IMR-90 (cell line): ENCODE measurements at regions not wholly inside any gene's neighbourhood (a gene's known extent, or its start where the extent isn't known, plus 50 kb on each side); places are given as distances from the start of the nearest gene placed in this dataset.

Source experiments
- ATAC-seq: fragments of 200-7000 bp; cut with Tn5 transposase; 2 replicates; pipeline ENCODE4 v1.9.1; 2020; ENCODE audit warnings: low read depth, mild to moderate bottlenecking, moderate library complexity
- BruUV-seq: library from RNA; stranded (reverse); fragments of 400-500 nt; replicated peaks from 2 replicates; lab custom pipeline; 2021; lab: Mats Ljungman, UMichigan
- CTCF ChIA-PET: fragments of 300-600 bp; formaldehyde crosslinking; extraction: SDS; loops from one replicate; lab custom pipeline; 2021; ENCODE audit warnings: antibody characterized with exemption; lab: Yijun Ruan, JAX
- POLR2A ChIA-PET: fragments of 300-600 bp; sonication (Branson Sonifier 250); formaldehyde crosslinking; loops from one replicate; lab custom pipeline; 2022; ENCODE audit warnings: antibody characterized with exemption; ENCODE audit not compliant: unreplicated experiment; lab: Charles Lee
- DNase-seq: peaks from one replicate; pipeline ENCODE4 v3.0.0; 2013
- H2AFZ ChIP-seq: replicated peaks from 2 replicates; pipeline ENCODE3; 2013; ENCODE audit warnings: low read length, mild to moderate bottlenecking; ENCODE audit not compliant: poor library complexity
- H2AK5ac ChIP-seq: 2 replicates; pipeline ENCODE4 v1.6.1; 2013; ENCODE audit warnings: low read depth, low read length, inconsistent platforms
- H2AK9ac ChIP-seq: replicated peaks from 2 replicates; pipeline ENCODE3; 2013; ENCODE audit warnings: mild to moderate bottlenecking, low read depth, low read length, moderate library complexity; ENCODE audit not compliant: poor library complexity
- H2BK120ac ChIP-seq: 2 replicates; pipeline ENCODE4 v1.6.1; 2013; ENCODE audit warnings: low read depth, low read length, inconsistent platforms
- H2BK15ac ChIP-seq: 3 replicates; pipeline ENCODE4 v1.6.1; 2013; ENCODE audit warnings: low read depth, low read length, inconsistent platforms
- H2BK20ac ChIP-seq: 2 replicates; pipeline ENCODE4 v1.6.1; 2013; ENCODE audit warnings: low read depth, mild to moderate bottlenecking, inconsistent platforms, low read length, moderate library complexity
- H2BK5ac ChIP-seq: 2 replicates; pipeline ENCODE4 v1.6.1; 2013; ENCODE audit warnings: mild to moderate bottlenecking, low read depth, low read length, inconsistent platforms; ENCODE audit not compliant: poor library complexity, severe bottlenecking
- H3K14ac ChIP-seq: replicated peaks from 2 replicates; pipeline ENCODE4 v1.6.1; 2013; ENCODE audit warnings: low read depth, low read length, inconsistent platforms
- H3K18ac ChIP-seq: 2 replicates; pipeline ENCODE4 v1.6.1; 2013; ENCODE audit warnings: low read depth, low read length, control low read depth
- H3K23ac ChIP-seq: 2 replicates; pipeline ENCODE4 v1.6.1; 2013; ENCODE audit warnings: low read depth, low read length, inconsistent platforms
- H3K27ac ChIP-seq: 2 replicates; pipeline ENCODE4 v1.5.1; 2013; ENCODE audit warnings: mild to moderate bottlenecking, control low read depth, low read length; ENCODE audit not compliant: insufficient read depth
- H3K27me3 ChIP-seq: 2 replicates; pipeline ENCODE4 v1.6.1; 2013; ENCODE audit warnings: low read length; ENCODE audit not compliant: control insufficient read depth, insufficient read depth
- H3K36me3 ChIP-seq: 2 replicates; pipeline ENCODE4 v1.6.1; 2013; ENCODE audit warnings: low read length, mixed read lengths; ENCODE audit not compliant: control insufficient read depth, insufficient read depth
- H3K4ac ChIP-seq: 2 replicates; pipeline ENCODE4 v1.6.1; 2013; ENCODE audit warnings: low read depth, low read length, inconsistent platforms
- H3K4me1 ChIP-seq: 2 replicates; pipeline ENCODE4 v1.6.1; 2013; ENCODE audit warnings: low read length, mixed read lengths; ENCODE audit not compliant: control insufficient read depth, insufficient read depth
- H3K4me2 ChIP-seq: 2 replicates; pipeline ENCODE4 v1.6.1; 2013; ENCODE audit warnings: low read depth, mild to moderate bottlenecking, control low read depth, low read length, moderate library complexity
- H3K4me3 ChIP-seq: 2 replicates; pipeline ENCODE4 v1.5.1; 2013; ENCODE audit warnings: low read depth, mild to moderate bottlenecking, control low read depth, low read length, moderate library complexity; ENCODE audit not compliant: insufficient read depth
- H3K56ac ChIP-seq: 2 replicates; pipeline ENCODE4 v1.6.1; 2013; ENCODE audit warnings: low read length, inconsistent platforms; ENCODE audit not compliant: insufficient read depth; ENCODE audit errors: extremely low read depth
- H3K79me1 ChIP-seq, 2 experiments: 2 replicates each; pipeline ENCODE4 v1.6.1; 2013; ENCODE audit warnings: low read length in 2 of 2, inconsistent platforms in 1 of 2, low read depth in 1 of 2
- H3K9ac ChIP-seq: 2 replicates; pipeline ENCODE4 v1.6.1; 2013; ENCODE audit warnings: low read depth, low read length, control low read depth
- H3K9me1 ChIP-seq: 2 replicates; pipeline ENCODE4 v1.6.1; 2013; ENCODE audit warnings: low read length, inconsistent platforms; ENCODE audit not compliant: insufficient read depth
- H3K9me3 ChIP-seq: 2 replicates; pipeline ENCODE4 v1.6.1; 2013; ENCODE audit warnings: low read length; ENCODE audit not compliant: control insufficient read depth, insufficient read depth
- H4K20me1 ChIP-seq: 2 replicates; pipeline ENCODE4 v1.6.1; 2013; ENCODE audit warnings: low read length, inconsistent platforms; ENCODE audit not compliant: insufficient read depth
- H4K5ac ChIP-seq: 2 replicates; pipeline ENCODE4 v1.6.1; 2013; ENCODE audit warnings: mild to moderate bottlenecking, low read depth, low read length, control low read depth
- H4K8ac ChIP-seq, 2 experiments: 2 replicates each; pipeline ENCODE4 v1.6.1; 2013; ENCODE audit warnings: low read depth in 2 of 2, low read length in 2 of 2, control low read depth in 1 of 2, inconsistent platforms in 1 of 2
- H4K91ac ChIP-seq: 2 replicates; pipeline ENCODE4 v1.6.1; 2013; ENCODE audit warnings: low read depth, low read length, inconsistent platforms; ENCODE audit not compliant: insufficient read depth
- BHLHE40 ChIP-seq: fragments of 150-350 bp; IDR thresholded peaks from 2 replicates; pipeline ENCODE4 v1.6.1; 2016; ENCODE audit warnings: mild to moderate bottlenecking, low read depth, low read length
- CEBPB ChIP-seq: IDR thresholded peaks from 2 replicates; pipeline ENCODE4 v1.6.1; 2012; ENCODE audit warnings: low read depth, low read length, improper control_type of control experiment
- CHD1 ChIP-seq: IDR thresholded peaks from 2 replicates; pipeline ENCODE4 v1.6.1; 2012; ENCODE audit warnings: low read depth, low read length, improper control_type of control experiment
- FOS ChIP-seq: fragments of 150-350 bp; IDR thresholded peaks from 2 replicates; pipeline ENCODE4 v1.6.1; 2016; ENCODE audit warnings: low read depth, low read length
- POLR2A ChIP-seq: IDR thresholded peaks from 2 replicates; pipeline ENCODE4 v1.6.1; 2012; ENCODE audit warnings: mild to moderate bottlenecking, low read depth, low read length
- RAD21 ChIP-seq: IDR thresholded peaks from 2 replicates; pipeline ENCODE4 v1.6.1; 2012; ENCODE audit warnings: low read length, improper control_type of control experiment
- SMC3 ChIP-seq: fragments of 150-350 bp; IDR thresholded peaks from 2 replicates; pipeline ENCODE4 v1.6.1; 2016; ENCODE audit warnings: low read depth, mild to moderate bottlenecking, antibody characterized with exemption, low read length, moderate library complexity
- WGBS, 2 experiments: methylation state at CpG; one replicate each; pipeline versions ENCODE4 v1.1.5 to v1.1.7; 2013; ENCODE audit warnings: missing lambda C conversion rate in 2 of 2; ENCODE audit not compliant: insufficient read length in 1 of 2; ENCODE audit errors: extremely low coverage in 2 of 2; 5-methylcytosine and 5-hydroxymethylcytosine counted together
- dilution Hi-C: fragments of 300-500 bp; cut with HindIII; formaldehyde crosslinking; loops from one replicate; pipeline ENCODE4 v1.14.3; 2018; ENCODE audit warnings: low sequenced_read_pairs; ENCODE audit not compliant: unreplicated experiment
- in situ Hi-C: fragments of 300-500 bp; cut with MboI; formaldehyde crosslinking; loops from 3 replicates; pipeline ENCODE4 v1.14.3; 2019; ENCODE audit warnings: low sequenced_read_pairs, inconsistent platforms, mixed read lengths
- intact Hi-C: fragments of 100-400 bp; cut with micrococcal nuclease; formaldehyde crosslinking; loops from 2 replicates; pipeline ENCODE4 v1.10.0; 2022
- TF ChIP-seq, protein P1 (sequence below): fragments of 150-350 bp; IDR thresholded peaks from 2 replicates; pipeline ENCODE4 v1.6.1; 2017; ENCODE audit warnings: mild to moderate bottlenecking, antibody characterized with exemption, low read length, low read depth
- TF ChIP-seq, protein P2 (sequence below): conservative IDR thresholded peaks from 2 replicates; pipeline ENCODE4 v1.5.1; 2012; ENCODE audit warnings: mild to moderate bottlenecking, low read depth, low read length, improper control_type of control experiment
- TF ChIP-seq, protein P3 (sequence below): fragments of 150-350 bp; IDR thresholded peaks from 2 replicates; pipeline ENCODE4 v1.6.1; 2016; ENCODE audit warnings: low read depth, mild to moderate bottlenecking, low read length, moderate library complexity, borderline replicate concordance

DNA sequence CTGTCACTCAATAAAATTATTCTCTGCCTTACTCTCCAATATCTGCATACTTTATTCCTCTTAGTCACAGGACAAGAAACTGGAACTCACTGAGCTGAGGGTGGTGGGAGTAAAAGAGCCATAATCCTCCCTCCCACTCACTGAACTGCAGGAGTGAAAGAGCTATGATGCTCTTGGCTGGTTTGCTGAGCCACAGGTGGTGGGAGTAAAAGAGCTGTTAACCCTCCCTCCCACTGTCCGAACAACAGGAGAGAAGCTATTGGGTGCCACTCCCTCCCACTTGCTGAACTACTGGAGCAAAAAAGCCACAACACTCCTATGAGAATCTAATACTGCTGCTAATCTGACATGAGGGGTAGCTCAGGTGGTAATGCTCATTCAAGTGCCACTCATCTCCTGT, 391.0 kb downstream of the NSUN3 start:
- H3K23ac ChIP-seq: no peak overlapping the region
- H3K4me1 ChIP-seq: no peaks in the 10 kb centered on the region; the same call in 1 of the 2 replicates
- H2AFZ ChIP-seq: no peak overlapping the region
- no peak overlapping the region for H3K14ac ChIP-seq
- H3K79me1 ChIP-seq: no peaks in the 10 kb centered on the region
- H2BK5ac ChIP-seq: no peak overlapping the region
- no peak overlapping the region for H3K56ac ChIP-seq
- H2AK9ac ChIP-seq: no peak overlapping the region
- H2AK5ac ChIP-seq: no peak overlapping the region
- no peaks in the 10 kb centered on the region for H3K36me3 ChIP-seq
- no peak overlapping the region for H3K9ac ChIP-seq
- H2BK20ac ChIP-seq: no peak overlapping the region
- no peak overlapping the region for H2BK120ac ChIP-seq
- no TSS peak for BruUV-seq
- H4K8ac ChIP-seq: no peak overlapping the region
- TF ChIP-seq RAD21: no peak
- TF ChIP-seq FOS: no peak
- no peak for TF ChIP-seq CEBPB
- no peak for TF ChIP-seq BHLHE40
- TF ChIP-seq, protein P1, sequence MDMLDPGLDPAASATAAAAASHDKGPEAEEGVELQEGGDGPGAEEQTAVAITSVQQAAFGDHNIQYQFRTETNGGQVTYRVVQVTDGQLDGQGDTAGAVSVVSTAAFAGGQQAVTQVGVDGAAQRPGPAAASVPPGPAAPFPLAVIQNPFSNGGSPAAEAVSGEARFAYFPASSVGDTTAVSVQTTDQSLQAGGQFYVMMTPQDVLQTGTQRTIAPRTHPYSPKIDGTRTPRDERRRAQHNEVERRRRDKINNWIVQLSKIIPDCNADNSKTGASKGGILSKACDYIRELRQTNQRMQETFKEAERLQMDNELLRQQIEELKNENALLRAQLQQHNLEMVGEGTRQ: no peak
- TF ChIP-seq POLR2A: no peak
- TF ChIP-seq, protein P2, sequence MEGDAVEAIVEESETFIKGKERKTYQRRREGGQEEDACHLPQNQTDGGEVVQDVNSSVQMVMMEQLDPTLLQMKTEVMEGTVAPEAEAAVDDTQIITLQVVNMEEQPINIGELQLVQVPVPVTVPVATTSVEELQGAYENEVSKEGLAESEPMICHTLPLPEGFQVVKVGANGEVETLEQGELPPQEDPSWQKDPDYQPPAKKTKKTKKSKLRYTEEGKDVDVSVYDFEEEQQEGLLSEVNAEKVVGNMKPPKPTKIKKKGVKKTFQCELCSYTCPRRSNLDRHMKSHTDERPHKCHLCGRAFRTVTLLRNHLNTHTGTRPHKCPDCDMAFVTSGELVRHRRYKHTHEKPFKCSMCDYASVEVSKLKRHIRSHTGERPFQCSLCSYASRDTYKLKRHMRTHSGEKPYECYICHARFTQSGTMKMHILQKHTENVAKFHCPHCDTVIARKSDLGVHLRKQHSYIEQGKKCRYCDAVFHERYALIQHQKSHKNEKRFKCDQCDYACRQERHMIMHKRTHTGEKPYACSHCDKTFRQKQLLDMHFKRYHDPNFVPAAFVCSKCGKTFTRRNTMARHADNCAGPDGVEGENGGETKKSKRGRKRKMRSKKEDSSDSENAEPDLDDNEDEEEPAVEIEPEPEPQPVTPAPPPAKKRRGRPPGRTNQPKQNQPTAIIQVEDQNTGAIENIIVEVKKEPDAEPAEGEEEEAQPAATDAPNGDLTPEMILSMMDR: no peak
- TF ChIP-seq, protein P3, sequence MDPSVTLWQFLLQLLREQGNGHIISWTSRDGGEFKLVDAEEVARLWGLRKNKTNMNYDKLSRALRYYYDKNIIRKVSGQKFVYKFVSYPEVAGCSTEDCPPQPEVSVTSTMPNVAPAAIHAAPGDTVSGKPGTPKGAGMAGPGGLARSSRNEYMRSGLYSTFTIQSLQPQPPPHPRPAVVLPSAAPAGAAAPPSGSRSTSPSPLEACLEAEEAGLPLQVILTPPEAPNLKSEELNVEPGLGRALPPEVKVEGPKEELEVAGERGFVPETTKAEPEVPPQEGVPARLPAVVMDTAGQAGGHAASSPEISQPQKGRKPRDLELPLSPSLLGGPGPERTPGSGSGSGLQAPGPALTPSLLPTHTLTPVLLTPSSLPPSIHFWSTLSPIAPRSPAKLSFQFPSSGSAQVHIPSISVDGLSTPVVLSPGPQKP: no peak
- no peak for TF ChIP-seq SMC3
- TF ChIP-seq CHD1: no peak
- no peak overlapping the region for H3K4me2 ChIP-seq
- DNase-seq (no peak), ATAC-seq (no peak)
- no peak overlapping the region for H4K91ac ChIP-seq
- H3K4ac ChIP-seq: no peak overlapping the region
- no peak overlapping the region for H2BK15ac ChIP-seq
- ChIA-PET POLR2A (no interaction called here), CTCF (no interaction called here)
- no peaks in the 10 kb centered on the region for H4K20me1 ChIP-seq
- no peak overlapping the region for H3K27ac ChIP-seq
- no peaks in the 10 kb centered on the region for H3K9me3 ChIP-seq
- in situ Hi-C loops: no loop called here
- no peak overlapping the region for H3K18ac ChIP-seq
- intact Hi-C loops: no loop called here
- H3K4me3 ChIP-seq: no peak overlapping the region
- H3K27me3 ChIP-seq: no peaks in the 10 kb centered on the region
- H3K9me1 ChIP-seq: no peaks in the 10 kb centered on the region
- H4K5ac ChIP-seq: no peak overlapping the region
- WGBS, 2 experiments: no CpG with 5 or more reads among the region's 1 CpG
- dilution Hi-C loops: no loop called here
